ENCODE measurements at regions not wholly inside any gene's neighbourhood (a gene's known extent, or its start where the extent isn't known, plus 50 kb on each side); places are given as distances from the start of the nearest gene placed in this dataset.
A peak's percentile ranks its signal among the peaks of the same experiment; 100 is the strongest.

GRCh38 chr3:182671942-182672341, 121.4 kb upstream of the ATP11B start:
- DNase-seq (ENCODE audit: low spot score) (no peak), ATAC-seq (ENCODE audit: low FRiP score) (no peak)
- TF ChIP-seq CTCF (IDR thresholded peaks at IDR 0.05): no peak

DNA sequence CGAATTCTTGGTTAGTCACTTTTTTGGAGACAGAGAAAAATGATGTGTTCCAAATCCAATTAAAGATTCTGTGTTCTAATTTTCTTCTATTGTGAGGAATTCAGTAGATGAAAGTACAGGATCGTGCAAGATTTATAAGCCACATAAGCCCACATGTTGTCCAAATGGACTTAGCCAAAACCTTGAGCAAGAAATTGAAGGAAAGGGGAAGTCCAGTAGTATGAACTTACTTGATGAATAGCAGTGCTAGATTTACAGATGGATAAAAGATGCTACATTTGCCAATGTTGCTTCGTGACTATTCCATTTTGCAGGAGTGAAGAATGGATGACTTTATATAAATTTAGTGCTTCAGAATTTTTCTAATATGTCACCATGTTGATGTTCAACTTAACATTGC, 120.0 kb upstream of the ATP11B start:
- no peak for TF ChIP-seq CTCF (IDR thresholded peaks at IDR 0.05)

GRCh38 chr3:182682263-182683241, 110.8 kb upstream of the ATP11B start:
- peak; percentile 69 for ATAC-seq (ENCODE audit: low FRiP score)
- TF ChIP-seq CTCF (IDR thresholded peaks at IDR 0.05): no peak
- no peak for DNase-seq (ENCODE audit: low spot score)

More for the DNA sequence above, 120.0 kb upstream of the ATP11B start:
- no peak for DNase-seq (ENCODE audit: low spot score)
- no peak for ATAC-seq (ENCODE audit: low FRiP score)

- ATAC-seq (ENCODE audit: low FRiP score): peak; percentile 88
- DNase-seq (ENCODE audit: low spot score): peak; percentile 48
- peak in 1 of 3 donors; percentile 67 for TF ChIP-seq CTCF (IDR thresholded peaks at IDR 0.05)
These were observed 109.9 kb upstream of the ATP11B start for GRCh38 chr3:182683453-182683852.

DNA sequence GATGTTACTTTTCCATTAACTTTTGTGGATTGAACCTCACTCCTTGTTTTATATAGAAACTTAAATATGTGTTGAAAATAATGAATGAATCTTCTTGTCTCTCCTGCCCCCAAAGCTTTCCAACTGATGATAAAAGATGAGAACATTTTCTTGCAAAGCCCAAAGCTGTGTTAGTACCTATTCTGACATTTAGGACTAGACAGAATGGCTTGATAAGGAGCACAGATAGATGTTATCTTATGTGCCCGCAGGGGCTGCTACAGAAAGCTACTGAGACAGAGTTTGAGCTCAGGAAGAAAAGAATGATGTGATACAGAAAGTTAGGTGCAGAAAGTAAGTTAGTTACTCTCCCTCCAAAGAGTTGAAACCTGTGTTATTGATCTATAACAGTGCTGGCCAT, 109.4 kb upstream of the ATP11B start:
- no peak for DNase-seq (ENCODE audit: low spot score)
- TF ChIP-seq CTCF (IDR thresholded peaks at IDR 0.05): no peak
- no peak for ATAC-seq (ENCODE audit: low FRiP score)

GRCh38 chr3:182686033-182686886, 107.0 kb upstream of the ATP11B start:
- ATAC-seq (ENCODE audit: low FRiP score) (no peak), DNase-seq (ENCODE audit: low spot score) (no peak)
- no peak for TF ChIP-seq CTCF (IDR thresholded peaks at IDR 0.05)
